ENCODE measurements at regions not wholly inside any gene's neighbourhood (a gene's known extent, or its start where the extent isn't known, plus 50 kb on each side); places are given as distances from the start of the nearest gene placed in this dataset.

DNA sequence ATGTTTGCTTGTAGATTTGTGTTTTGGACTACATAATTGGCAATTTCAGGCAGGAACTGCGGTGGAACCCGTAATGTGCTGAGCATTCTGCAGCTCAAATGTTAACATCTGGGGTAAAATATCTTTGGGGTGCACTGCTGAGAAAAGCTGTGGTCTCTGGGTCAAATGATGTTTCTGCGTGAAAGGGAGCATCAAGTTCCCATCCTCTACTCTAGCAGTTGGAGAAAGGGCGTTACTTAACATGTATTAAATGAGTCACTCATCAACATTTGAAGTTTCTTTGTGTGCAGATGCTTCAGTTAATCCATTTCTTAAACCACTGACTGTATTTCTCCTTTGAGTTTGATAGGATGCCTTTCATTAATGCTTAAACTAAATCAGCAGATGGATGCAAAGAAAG, 273.1 kb upstream of the PITRM1 start:
- TF ChIP-seq, protein P1, sequence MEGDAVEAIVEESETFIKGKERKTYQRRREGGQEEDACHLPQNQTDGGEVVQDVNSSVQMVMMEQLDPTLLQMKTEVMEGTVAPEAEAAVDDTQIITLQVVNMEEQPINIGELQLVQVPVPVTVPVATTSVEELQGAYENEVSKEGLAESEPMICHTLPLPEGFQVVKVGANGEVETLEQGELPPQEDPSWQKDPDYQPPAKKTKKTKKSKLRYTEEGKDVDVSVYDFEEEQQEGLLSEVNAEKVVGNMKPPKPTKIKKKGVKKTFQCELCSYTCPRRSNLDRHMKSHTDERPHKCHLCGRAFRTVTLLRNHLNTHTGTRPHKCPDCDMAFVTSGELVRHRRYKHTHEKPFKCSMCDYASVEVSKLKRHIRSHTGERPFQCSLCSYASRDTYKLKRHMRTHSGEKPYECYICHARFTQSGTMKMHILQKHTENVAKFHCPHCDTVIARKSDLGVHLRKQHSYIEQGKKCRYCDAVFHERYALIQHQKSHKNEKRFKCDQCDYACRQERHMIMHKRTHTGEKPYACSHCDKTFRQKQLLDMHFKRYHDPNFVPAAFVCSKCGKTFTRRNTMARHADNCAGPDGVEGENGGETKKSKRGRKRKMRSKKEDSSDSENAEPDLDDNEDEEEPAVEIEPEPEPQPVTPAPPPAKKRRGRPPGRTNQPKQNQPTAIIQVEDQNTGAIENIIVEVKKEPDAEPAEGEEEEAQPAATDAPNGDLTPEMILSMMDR (conservative IDR thresholded peaks at IDR 0.05; ENCODE audit: low read length) = no peak
- TF ChIP-seq EZH2phosphoT487 (IDR thresholded peaks at IDR 0.05; ENCODE audit: borderline replicate concordance) = no peak
